ENCODE measurements at regions not wholly inside any gene's neighbourhood (a gene's known extent, or its start where the extent isn't known, plus 50 kb on each side); places are given as distances from the start of the nearest gene placed in this dataset.

DNA sequence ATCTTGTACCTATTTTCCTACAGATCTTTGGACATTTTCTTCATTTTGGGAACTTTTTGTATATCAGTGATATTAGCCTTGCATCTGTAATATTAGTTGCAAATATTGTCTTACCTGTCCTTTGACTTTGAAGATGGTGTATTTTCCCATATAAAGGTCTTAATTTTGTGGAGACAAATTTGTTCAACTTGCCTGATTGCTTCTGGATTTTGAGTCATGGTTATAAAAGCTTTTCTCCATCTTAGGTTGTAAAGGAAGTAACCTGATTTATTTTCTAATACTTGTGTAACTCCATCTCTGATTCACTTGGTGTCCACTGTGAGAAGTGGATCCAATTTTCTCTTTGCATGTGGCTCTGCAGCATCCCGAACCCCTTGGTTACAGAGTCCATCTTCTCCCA is 97.7 kb upstream of the OTOS start:
- SMC1A ChIA-PET (ENCODE audit: uncharacterized antibody, unreplicated experiment): no interaction called here
- Histone ChIP-seq H3K9ac (ENCODE audit: control insufficient read depth, insufficient read depth, low read length) (no peak overlapping the region), H3K27me3 (replicated peaks in 1 of 2; ENCODE audit: control insufficient read depth in 2 of 2, insufficient read depth in 2 of 2, low read length in 1 of 2) (no peaks in the 10 kb centered on the region), H3K79me2 (ENCODE audit: control insufficient read depth, insufficient read depth, low read length) (no peaks in the 10 kb centered on the region), H3K4me2 (ENCODE audit: control insufficient read depth, insufficient read depth) (no peak overlapping the region), H2AFZ (ENCODE audit: control insufficient read depth, low read depth, low read length) (no peak overlapping the region), H3K9me3 (replicated peaks; ENCODE audit: control insufficient read depth, insufficient read depth, low read length) (no peaks in the 10 kb centered on the region), H3K4me3 (no peak overlapping the region), H3K27ac (ENCODE audit: control insufficient read depth, insufficient read depth) (no peak overlapping the region), H3K36me3 (ENCODE audit: control insufficient read depth in 2 of 2, insufficient read depth in 2 of 2, low read length in 1 of 2) (no peaks in the 10 kb centered on the region), H4K20me1 (ENCODE audit: control insufficient read depth, insufficient read depth) (no peaks in the 10 kb centered on the region), H3K4me1 (ENCODE audit: control insufficient read depth, insufficient read depth, low read length) (no peaks in the 10 kb centered on the region)
- TF ChIP-seq TCF7 (IDR thresholded peaks at IDR 0.05; ENCODE audit: borderline replicate concordance): no peak
- TF ChIP-seq ZNF24 (IDR thresholded peaks at IDR 0.05): no peak
- no peak for TF ChIP-seq RAD51 (IDR thresholded peaks at IDR 0.05)
- 0% methylated on average over 1 of the region's 1 CpG for WGBS (ENCODE audit: insufficient coverage, insufficient replicate concordance, low lambda C conversion rate, missing lambda C conversion rate)
- POLR2A ChIA-PET: no interaction called here
- CTCF ChIA-PET: interaction anchor here (0.5 kb wide), 1 partner anchor 199 kb away, joined by 3 read pairs; no protein-coding TSS in a partner anchor
- in situ Hi-C loops (cut with MboI): no loop called here
- intact Hi-C loops (cut with micrococcal nuclease; ENCODE audit: unreplicated experiment): no loop called here
- no peak for ATAC-seq
- DNase-seq (ENCODE audit: low read depth, low spot score): no peak
- RAD21 ChIA-PET (ENCODE audit: unreplicated experiment): no interaction called here
- no peak for FAIRE-seq
- BruUV-seq (replicated peaks): no TSS peak

DNA sequence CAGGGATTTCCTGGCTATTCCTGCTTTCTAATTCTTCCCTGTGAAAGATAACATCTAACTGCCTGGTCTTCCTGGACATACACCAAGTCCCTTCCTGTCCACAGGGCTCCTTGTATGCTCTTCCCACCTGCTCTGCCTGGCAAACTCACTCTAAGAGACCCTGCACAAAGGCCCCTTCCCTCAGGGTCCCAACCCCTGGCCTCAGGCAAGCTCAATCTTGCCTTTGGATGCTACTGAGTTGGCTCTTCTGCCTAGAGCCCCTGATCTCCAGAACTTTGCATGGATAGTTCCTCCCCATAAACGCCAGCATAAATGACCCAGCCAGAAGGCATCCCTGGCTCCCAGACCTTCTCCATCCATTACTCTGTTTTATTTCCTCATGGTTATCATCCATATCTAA is 98.3 kb upstream of the OTOS start:
- Histone ChIP-seq H3K36me3 (ENCODE audit: control insufficient read depth in 2 of 2, insufficient read depth in 2 of 2, low read length in 1 of 2) (no peaks in the 10 kb centered on the region), H2AFZ (ENCODE audit: control insufficient read depth, low read depth, low read length) (no peak overlapping the region), H4K20me1 (ENCODE audit: control insufficient read depth, insufficient read depth) (no peaks in the 10 kb centered on the region), H3K4me1 (ENCODE audit: control insufficient read depth, insufficient read depth, low read length) (no peaks in the 10 kb centered on the region), H3K9ac (ENCODE audit: control insufficient read depth, insufficient read depth, low read length) (no peak overlapping the region), H3K27me3 (replicated peaks in 1 of 2; ENCODE audit: control insufficient read depth in 2 of 2, insufficient read depth in 2 of 2, low read length in 1 of 2) (no peaks in the 10 kb centered on the region), H3K27ac (ENCODE audit: control insufficient read depth, insufficient read depth) (no peak overlapping the region), H3K79me2 (ENCODE audit: control insufficient read depth, insufficient read depth, low read length) (no peaks in the 10 kb centered on the region), H3K4me3 (no peak overlapping the region), H3K9me3 (replicated peaks; ENCODE audit: control insufficient read depth, insufficient read depth, low read length) (no peaks in the 10 kb centered on the region), H3K4me2 (ENCODE audit: control insufficient read depth, insufficient read depth) (no peak overlapping the region)
- in situ Hi-C loops (cut with MboI) (no loop called here), intact Hi-C loops (cut with micrococcal nuclease; ENCODE audit: unreplicated experiment) (no loop called here)
- WGBS (ENCODE audit: insufficient coverage, insufficient replicate concordance, low lambda C conversion rate, missing lambda C conversion rate): 0% methylated on average over 1 of the region's 1 CpG
- SMC1A ChIA-PET (ENCODE audit: uncharacterized antibody, unreplicated experiment): no interaction called here
- no TSS peak for BruUV-seq (replicated peaks)
- TF ChIP-seq, protein P1, sequence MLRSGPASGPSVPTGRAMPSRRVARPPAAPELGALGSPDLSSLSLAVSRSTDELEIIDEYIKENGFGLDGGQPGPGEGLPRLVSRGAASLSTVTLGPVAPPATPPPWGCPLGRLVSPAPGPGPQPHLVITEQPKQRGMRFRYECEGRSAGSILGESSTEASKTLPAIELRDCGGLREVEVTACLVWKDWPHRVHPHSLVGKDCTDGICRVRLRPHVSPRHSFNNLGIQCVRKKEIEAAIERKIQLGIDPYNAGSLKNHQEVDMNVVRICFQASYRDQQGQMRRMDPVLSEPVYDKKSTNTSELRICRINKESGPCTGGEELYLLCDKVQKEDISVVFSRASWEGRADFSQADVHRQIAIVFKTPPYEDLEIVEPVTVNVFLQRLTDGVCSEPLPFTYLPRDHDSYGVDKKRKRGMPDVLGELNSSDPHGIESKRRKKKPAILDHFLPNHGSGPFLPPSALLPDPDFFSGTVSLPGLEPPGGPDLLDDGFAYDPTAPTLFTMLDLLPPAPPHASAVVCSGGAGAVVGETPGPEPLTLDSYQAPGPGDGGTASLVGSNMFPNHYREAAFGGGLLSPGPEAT (IDR thresholded peaks at IDR 0.05; ENCODE audit: low read depth): no peak
- TF ChIP-seq ESRRA (IDR thresholded peaks at IDR 0.05; ENCODE audit: low read length) (no peak), MYB (IDR thresholded peaks at IDR 0.05; ENCODE audit: borderline replicate concordance, low read depth, low read length) (no peak), KLF5 (IDR thresholded peaks at IDR 0.05; ENCODE audit: partially characterized antibody) (no peak), TCF12 (IDR thresholded peaks at IDR 0.05; ENCODE audit: low read depth, low read length) (no peak), JUNB (IDR thresholded peaks at IDR 0.05) (no peak), RELA (IDR thresholded peaks at IDR 0.05; ENCODE audit: borderline replicate concordance, partially characterized antibody) (no peak), TCF3 (IDR thresholded peaks at IDR 0.05; ENCODE audit: borderline replicate concordance, insufficient read depth, low read depth, low read length) (no peak)
- TF ChIP-seq, protein P2, sequence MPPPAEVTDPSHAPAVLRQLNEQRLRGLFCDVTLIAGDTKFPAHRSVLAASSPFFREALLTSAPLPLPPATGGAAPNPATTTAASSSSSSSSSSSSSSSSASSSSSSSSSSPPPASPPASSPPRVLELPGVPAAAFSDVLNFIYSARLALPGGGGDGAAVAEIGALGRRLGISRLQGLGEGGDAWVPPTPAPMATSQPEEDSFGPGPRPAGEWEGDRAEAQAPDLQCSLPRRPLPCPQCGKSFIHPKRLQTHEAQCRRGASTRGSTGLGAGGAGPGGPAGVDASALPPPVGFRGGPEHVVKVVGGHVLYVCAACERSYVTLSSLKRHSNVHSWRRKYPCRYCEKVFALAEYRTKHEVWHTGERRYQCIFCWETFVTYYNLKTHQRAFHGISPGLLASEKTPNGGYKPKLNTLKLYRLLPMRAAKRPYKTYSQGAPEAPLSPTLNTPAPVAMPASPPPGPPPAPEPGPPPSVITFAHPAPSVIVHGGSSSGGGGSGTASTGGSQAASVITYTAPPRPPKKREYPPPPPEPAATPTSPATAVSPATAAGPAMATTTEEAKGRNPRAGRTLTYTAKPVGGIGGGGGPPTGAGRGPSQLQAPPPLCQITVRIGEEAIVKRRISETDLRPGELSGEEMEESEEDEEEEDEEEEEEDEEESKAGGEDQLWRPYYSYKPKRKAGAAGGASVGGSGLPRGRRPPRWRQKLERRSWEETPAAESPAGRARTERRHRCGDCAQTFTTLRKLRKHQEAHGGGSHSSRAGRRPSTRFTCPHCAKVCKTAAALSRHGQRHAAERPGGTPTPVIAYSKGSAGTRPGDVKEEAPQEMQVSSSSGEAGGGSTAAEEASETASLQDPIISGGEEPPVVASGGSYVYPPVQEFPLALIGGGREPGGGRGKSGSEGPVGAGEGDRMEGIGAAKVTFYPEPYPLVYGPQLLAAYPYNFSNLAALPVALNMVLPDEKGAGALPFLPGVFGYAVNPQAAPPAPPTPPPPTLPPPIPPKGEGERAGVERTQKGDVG (CRISPR knock-in tag; IDR thresholded peaks at IDR 0.05): no peak
- no peak for FAIRE-seq
- CTCF ChIA-PET: interaction anchor here (0.5 kb wide), 1 partner anchor 198 kb away, joined by 3 read pairs; no protein-coding TSS in a partner anchor
- POLR2A ChIA-PET: no interaction called here
- RAD21 ChIA-PET (ENCODE audit: unreplicated experiment): no interaction called here
- no peak for ATAC-seq
- DNase-seq (ENCODE audit: low read depth, low spot score): no peak

Data from GM12878 (cell line).